Vagina (tissue), 2 donors: ENCODE measurements at regions not wholly inside any gene's neighbourhood (a gene's known extent, or its start where the extent isn't known, plus 50 kb on each side); places are given as distances from the start of the nearest gene placed in this dataset.
"Not testable (repeated sequence)": the region's sequence is repeated elsewhere in the genome, so short reads cannot be mapped to it uniquely, and the experiment has no call there.

Experiments
- POLR2A ChIP-seq, 2 donors: fragments of 450-650 bp; IDR thresholded peaks; one replicate each; pipeline ENCODE4 v1.6.1; 2017; ENCODE audit warnings: antibody characterized with exemption in 2 of 2, mild to moderate bottlenecking in 2 of 2, moderate library complexity in 2 of 2
- TF ChIP-seq, protein P1 (sequence below), 3 experiments: fragments of 450-650 bp in 2 of 3; fragments of 200-600 bp in 1 of 3; sonication (generic) in 1 of 3; IDR thresholded peaks; one replicate each; pipeline ENCODE4 v1.5.1; 2017 to 2019; ENCODE audit warnings: antibody characterized with exemption in 3 of 3, mild to moderate bottlenecking in 2 of 3, moderate library complexity in 2 of 3

DNA sequence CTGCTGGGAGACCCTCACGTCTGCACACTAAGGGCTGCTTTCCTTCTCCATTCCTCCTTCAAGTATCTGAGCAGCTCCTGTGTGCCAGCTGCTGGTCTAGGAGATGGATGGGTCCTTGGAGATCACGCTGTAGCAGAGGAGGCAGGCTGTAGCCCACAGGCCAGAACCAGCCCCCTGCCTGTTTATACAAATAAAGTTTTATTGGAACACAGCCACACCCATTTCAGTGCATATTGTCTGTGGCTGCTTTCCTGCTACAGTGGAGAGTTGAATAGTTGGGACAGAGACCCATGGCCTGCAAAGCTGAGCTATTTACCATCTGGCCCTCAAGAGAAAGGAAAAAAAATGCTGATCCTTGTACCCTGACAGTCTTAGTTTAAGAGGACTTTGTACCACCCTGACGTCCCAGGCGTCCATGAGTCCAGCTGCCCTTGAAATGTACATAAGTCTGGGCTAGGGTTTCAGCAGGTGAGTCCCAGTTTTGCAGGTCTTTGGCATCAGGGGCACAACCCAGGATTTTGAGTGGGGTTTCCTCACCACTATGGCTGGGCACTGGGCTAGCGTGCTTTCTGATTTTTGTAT is 95.8 kb downstream of the DEFB131A start:
- not testable (repeated sequence) for TF ChIP-seq POLR2A (IDR thresholded peaks at IDR 0.05)
- TF ChIP-seq, protein P1, sequence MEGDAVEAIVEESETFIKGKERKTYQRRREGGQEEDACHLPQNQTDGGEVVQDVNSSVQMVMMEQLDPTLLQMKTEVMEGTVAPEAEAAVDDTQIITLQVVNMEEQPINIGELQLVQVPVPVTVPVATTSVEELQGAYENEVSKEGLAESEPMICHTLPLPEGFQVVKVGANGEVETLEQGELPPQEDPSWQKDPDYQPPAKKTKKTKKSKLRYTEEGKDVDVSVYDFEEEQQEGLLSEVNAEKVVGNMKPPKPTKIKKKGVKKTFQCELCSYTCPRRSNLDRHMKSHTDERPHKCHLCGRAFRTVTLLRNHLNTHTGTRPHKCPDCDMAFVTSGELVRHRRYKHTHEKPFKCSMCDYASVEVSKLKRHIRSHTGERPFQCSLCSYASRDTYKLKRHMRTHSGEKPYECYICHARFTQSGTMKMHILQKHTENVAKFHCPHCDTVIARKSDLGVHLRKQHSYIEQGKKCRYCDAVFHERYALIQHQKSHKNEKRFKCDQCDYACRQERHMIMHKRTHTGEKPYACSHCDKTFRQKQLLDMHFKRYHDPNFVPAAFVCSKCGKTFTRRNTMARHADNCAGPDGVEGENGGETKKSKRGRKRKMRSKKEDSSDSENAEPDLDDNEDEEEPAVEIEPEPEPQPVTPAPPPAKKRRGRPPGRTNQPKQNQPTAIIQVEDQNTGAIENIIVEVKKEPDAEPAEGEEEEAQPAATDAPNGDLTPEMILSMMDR (IDR thresholded peaks at IDR 0.05): not testable (repeated sequence)
